Adrenal gland (tissue), 9 donors: ENCODE measurements at regions not wholly inside any gene's neighbourhood (a gene's known extent, or its start where the extent isn't known, plus 50 kb on each side); places are given as distances from the start of the nearest gene placed in this dataset.

Experiments used
- DNase-seq, 7 donors: peaks; one replicate each; pipeline ENCODE4 v3.0.0-alpha.2; 2019 to 2020
- H3K27ac ChIP-seq, 5 donors: fragments of 200-600 bp; sonication (generic) in 4 of 5; 1 replicate in 3 of 5; 2 replicates in 2 of 5; pipeline versions ENCODE4 v1.5.1 to v1.8.0; 2016 to 2020; ENCODE audit warnings: mild to moderate bottlenecking in 1 of 5
- H3K27me3 ChIP-seq: fragments of 200-600 bp; 2 replicates; pipeline ENCODE4 v1.8.0; 2021
- H3K36me3 ChIP-seq, 2 donors: fragments of 200-600 bp; replicated peaks in 1 of 2; 1 replicate in 1 of 2; 2 replicates in 1 of 2; pipeline versions ENCODE4 v1.5.1 to v1.8.0; 2018 to 2022
- H3K4me1 ChIP-seq, 2 donors: fragments of 200-600 bp; replicated peaks in 1 of 2; 1 replicate in 1 of 2; 2 replicates in 1 of 2; pipeline versions ENCODE4 v1.5.1 to v1.8.0; 2018 to 2021
- H3K4me3 ChIP-seq, 4 donors: fragments of 200-600 bp; sonication (generic) in 3 of 4; one replicate each; pipeline ENCODE4 v1.5.1; 2016 to 2018
- H3K9me3 ChIP-seq, 3 donors: fragments of 200-600 bp; sonication (generic) in 1 of 3; replicated peaks in 1 of 3; 1 replicate in 2 of 3; 2 replicates in 1 of 3; pipeline versions ENCODE4 v1.5.1 to v1.8.0; 2016 to 2021
- CTCF ChIP-seq, 6 experiments: fragments of 450-650 bp in 4 of 6; fragments of 200-600 bp in 2 of 6; sonication (generic) in 1 of 6; IDR thresholded peaks; 1 replicate in 5 of 6; 2 replicates in 1 of 6; pipeline versions ENCODE4 v1.5.1 to v1.8.0; 2016 to 2021; ENCODE audit warnings: antibody characterized with exemption in 6 of 6, mild to moderate bottlenecking in 2 of 6, moderate library complexity in 1 of 6
- POLR2A ChIP-seq, 2 donors: fragments of 450-650 bp; IDR thresholded peaks; one replicate each; pipeline ENCODE4 v1.6.1; 2017; ENCODE audit warnings: antibody characterized with exemption in 2 of 2, mild to moderate bottlenecking in 2 of 2, moderate library complexity in 1 of 2
- WGBS, 4 donors: extraction: QIAGEN DNeasy Blood & Tissue Kit in 2 of 4; methylation state at CpG; one replicate each; pipeline versions ENCODE4 v1.1.5 to v1.1.7; 2013 to 2017; 5-methylcytosine and 5-hydroxymethylcytosine counted together
- intact Hi-C, 2 donors: fragments of 100-400 bp; cut with DNase I; formaldehyde crosslinking; loops; one replicate each; pipeline versions ENCODE4 v1.14.1 to v1.15.0; 2022 to 2023
- donor health status: healthy with polysubstance abuse.
- donor health status: Bipolar disorder and iron deficiency.
- donor health status: DM: yes; HTN: yes; CAD: no.
- donor health status: DM: no; HTN: no; CAD: no.
- donor health status: DM: no; HTN: no; CAD: no.

- Histone ChIP-seq H3K4me1 (no peaks in the 10 kb centered on the region), H3K36me3 (no peaks in the 10 kb centered on the region), H3K27ac (no peak overlapping the region), H3K27me3 (no peaks in the 10 kb centered on the region), H3K4me3 (no peak overlapping the region), H3K9me3 (no peaks in the 10 kb centered on the region)
- intact Hi-C loops = no loop called here
- DNase-seq = no peak
- TF ChIP-seq CTCF (IDR thresholded peaks at IDR 0.05) = no peak
- no peak for TF ChIP-seq POLR2A (IDR thresholded peaks at IDR 0.05)
Measured at GRCh38 chr10:81541517-81541916, 333.5 kb upstream of the NRG3 start.

GRCh38 chr10:81546243-81546642, 328.8 kb upstream of the NRG3 start:
- no peaks in the 10 kb centered on the region for H3K27me3 ChIP-seq
- no peaks in the 10 kb centered on the region for H3K4me1 ChIP-seq
- no peak for DNase-seq
- no peak overlapping the region for H3K27ac ChIP-seq
- no peak overlapping the region for H3K4me3 ChIP-seq
- no peaks in the 10 kb centered on the region for H3K9me3 ChIP-seq
- intact Hi-C loops = no loop called here
- TF ChIP-seq POLR2A (IDR thresholded peaks at IDR 0.05) (no peak), CTCF (IDR thresholded peaks at IDR 0.05) (no peak)
- H3K36me3 ChIP-seq = no peaks in the 10 kb centered on the region
- WGBS, 4 donors = 66 to 79% (median 71%) methylated on average over 5 of the region's 5 CpGs

- Histone ChIP-seq H3K36me3 (no peaks in the 10 kb centered on the region), H3K27me3 (no peaks in the 10 kb centered on the region), H3K4me3 (no peak overlapping the region), H3K9me3 (no peaks in the 10 kb centered on the region), H3K27ac (no peak overlapping the region), H3K4me1 (no peaks in the 10 kb centered on the region)
- intact Hi-C loops = no loop called here
- WGBS, 4 donors = 75 to 100% (median 82%) methylated on average over 1 to 3 of the region's 3 CpGs
- TF ChIP-seq CTCF (IDR thresholded peaks at IDR 0.05) (no peak), POLR2A (IDR thresholded peaks at IDR 0.05) (no peak)
- DNase-seq = no peak
Measured at GRCh38 chr10:81548160-81548559, 326.8 kb upstream of the NRG3 start.

GRCh38 chr10:81564143-81564542, 310.9 kb upstream of the NRG3 start:
- no peak overlapping the region for H3K27ac ChIP-seq
- no peak for DNase-seq
- no peaks in the 10 kb centered on the region for H3K36me3 ChIP-seq
- H3K4me3 ChIP-seq = no peak overlapping the region
- no peak for TF ChIP-seq CTCF (IDR thresholded peaks at IDR 0.05)
- TF ChIP-seq POLR2A (IDR thresholded peaks at IDR 0.05) = no peak
- no peaks in the 10 kb centered on the region for H3K4me1 ChIP-seq
- H3K27me3 ChIP-seq = no peaks in the 10 kb centered on the region
- WGBS, 4 donors = 60 to 68% (median 67%) methylated on average over 3 of the region's 3 CpGs
- H3K9me3 ChIP-seq = no peaks in the 10 kb centered on the region
- intact Hi-C loops = no loop called here
